GM12878 (cell line): ENCODE measurements at regions not wholly inside any gene's neighbourhood (a gene's known extent, or its start where the extent isn't known, plus 50 kb on each side); places are given as distances from the start of the nearest gene placed in this dataset.

Experiments used
- CHD2 ChIP-seq: IDR thresholded peaks from 2 replicates; pipeline ENCODE4 v1.6.1; 2011; ENCODE audit warnings: low read depth, low read length, improper control_type of control experiment, borderline replicate concordance
- POLR2AphosphoS5 ChIP-seq: IDR thresholded peaks from 2 replicates; pipeline ENCODE4 v1.6.1; 2011; ENCODE audit warnings: mild to moderate bottlenecking, low read length, inconsistent platforms
- ZNF274 ChIP-seq: IDR thresholded peaks from one replicate; pipeline ENCODE4 v1.8.0; 2011; ENCODE audit not compliant: insufficient read length, insufficient read depth

GRCh38 chr18:77658299-77658662, 408.6 kb downstream of the GALR1 start:
- TF ChIP-seq CHD2: no peak
- TF ChIP-seq POLR2AphosphoS5: no peak
- no peak for TF ChIP-seq ZNF274
